Astrocyte (in vitro differentiated cells and primary cell): ENCODE measurements at regions not wholly inside any gene's neighbourhood (a gene's known extent, or its start where the extent isn't known, plus 50 kb on each side); places are given as distances from the start of the nearest gene placed in this dataset.

Experiments
- EZH2 ChIP-seq: IDR thresholded peaks from 2 replicates; pipeline ENCODE4 v1.6.1; 2012; ENCODE audit warnings: mild to moderate bottlenecking, low read length, inconsistent platforms; ENCODE audit not compliant: insufficient read depth
- TF ChIP-seq, protein P1 (sequence below): IDR thresholded peaks from 2 replicates; pipeline ENCODE4 v1.5.1; 2011; ENCODE audit warnings: low read depth, mild to moderate bottlenecking, inconsistent platforms, low read length, moderate library complexity; ENCODE audit not compliant: insufficient read depth

DNA sequence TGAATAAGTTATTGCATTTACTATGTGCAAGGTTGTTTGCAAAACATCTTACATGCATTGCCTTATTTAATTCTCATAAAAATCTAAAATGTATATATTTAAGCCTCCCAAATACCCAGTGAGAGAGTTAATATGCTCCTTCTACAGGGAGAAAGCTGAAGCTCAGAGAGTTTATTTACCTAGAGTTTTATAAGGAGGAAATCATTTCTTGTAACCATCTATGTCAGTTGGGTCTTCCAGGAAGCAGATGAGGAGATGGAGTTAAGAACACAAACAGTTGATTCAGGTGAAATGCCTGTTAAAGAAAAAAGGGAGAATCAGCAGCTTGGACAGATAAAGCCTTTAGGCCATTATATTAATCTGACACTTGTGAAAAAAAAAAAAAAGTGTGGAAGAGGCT lies 62.6 kb upstream of the DHX40 start:
- TF ChIP-seq, protein P1, sequence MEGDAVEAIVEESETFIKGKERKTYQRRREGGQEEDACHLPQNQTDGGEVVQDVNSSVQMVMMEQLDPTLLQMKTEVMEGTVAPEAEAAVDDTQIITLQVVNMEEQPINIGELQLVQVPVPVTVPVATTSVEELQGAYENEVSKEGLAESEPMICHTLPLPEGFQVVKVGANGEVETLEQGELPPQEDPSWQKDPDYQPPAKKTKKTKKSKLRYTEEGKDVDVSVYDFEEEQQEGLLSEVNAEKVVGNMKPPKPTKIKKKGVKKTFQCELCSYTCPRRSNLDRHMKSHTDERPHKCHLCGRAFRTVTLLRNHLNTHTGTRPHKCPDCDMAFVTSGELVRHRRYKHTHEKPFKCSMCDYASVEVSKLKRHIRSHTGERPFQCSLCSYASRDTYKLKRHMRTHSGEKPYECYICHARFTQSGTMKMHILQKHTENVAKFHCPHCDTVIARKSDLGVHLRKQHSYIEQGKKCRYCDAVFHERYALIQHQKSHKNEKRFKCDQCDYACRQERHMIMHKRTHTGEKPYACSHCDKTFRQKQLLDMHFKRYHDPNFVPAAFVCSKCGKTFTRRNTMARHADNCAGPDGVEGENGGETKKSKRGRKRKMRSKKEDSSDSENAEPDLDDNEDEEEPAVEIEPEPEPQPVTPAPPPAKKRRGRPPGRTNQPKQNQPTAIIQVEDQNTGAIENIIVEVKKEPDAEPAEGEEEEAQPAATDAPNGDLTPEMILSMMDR: no peak
- TF ChIP-seq EZH2: no peak
